ENCODE measurements at regions not wholly inside any gene's neighbourhood (a gene's known extent, or its start where the extent isn't known, plus 50 kb on each side); places are given as distances from the start of the nearest gene placed in this dataset.

DNA sequence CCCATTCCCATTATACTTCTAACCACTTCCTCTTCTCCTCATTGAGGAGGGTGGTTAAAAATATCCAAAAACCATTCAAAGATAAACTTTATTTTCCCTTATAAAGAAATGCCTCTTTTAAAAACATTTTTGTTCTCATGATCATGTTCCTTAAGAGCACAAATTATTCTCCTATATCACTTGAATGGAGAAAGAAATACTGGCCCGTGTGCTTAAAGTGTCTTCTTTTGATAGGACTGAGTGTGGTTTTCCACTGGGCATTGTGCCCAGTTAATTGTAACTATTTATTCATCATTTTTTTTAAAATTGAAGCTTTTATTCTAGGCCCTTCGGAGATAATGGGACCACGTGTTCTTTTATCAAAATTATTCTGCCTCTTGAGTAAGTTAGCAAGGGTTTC is 871.5 kb downstream of the QKI start:
- intact Hi-C loops (cut with micrococcal nuclease), result no loop called here
- Mint-ChIP-seq H3K9me3 (ENCODE audit: unreplicated experiment) (no peaks in the 10 kb centered on the region), H3K4me3 (ENCODE audit: unreplicated experiment) (no peak overlapping the region), H3K27me3 (ENCODE audit: insufficient read depth, unreplicated experiment) (no peaks in the 10 kb centered on the region), H3K4me1 (ENCODE audit: insufficient read depth, unreplicated experiment) (no peaks in the 10 kb centered on the region), H3K27ac (ENCODE audit: low read depth, unreplicated experiment) (no peak overlapping the region), H3K36me3 (ENCODE audit: insufficient read depth, unreplicated experiment) (no peaks in the 10 kb centered on the region)
- TF ChIP-seq, protein P1, sequence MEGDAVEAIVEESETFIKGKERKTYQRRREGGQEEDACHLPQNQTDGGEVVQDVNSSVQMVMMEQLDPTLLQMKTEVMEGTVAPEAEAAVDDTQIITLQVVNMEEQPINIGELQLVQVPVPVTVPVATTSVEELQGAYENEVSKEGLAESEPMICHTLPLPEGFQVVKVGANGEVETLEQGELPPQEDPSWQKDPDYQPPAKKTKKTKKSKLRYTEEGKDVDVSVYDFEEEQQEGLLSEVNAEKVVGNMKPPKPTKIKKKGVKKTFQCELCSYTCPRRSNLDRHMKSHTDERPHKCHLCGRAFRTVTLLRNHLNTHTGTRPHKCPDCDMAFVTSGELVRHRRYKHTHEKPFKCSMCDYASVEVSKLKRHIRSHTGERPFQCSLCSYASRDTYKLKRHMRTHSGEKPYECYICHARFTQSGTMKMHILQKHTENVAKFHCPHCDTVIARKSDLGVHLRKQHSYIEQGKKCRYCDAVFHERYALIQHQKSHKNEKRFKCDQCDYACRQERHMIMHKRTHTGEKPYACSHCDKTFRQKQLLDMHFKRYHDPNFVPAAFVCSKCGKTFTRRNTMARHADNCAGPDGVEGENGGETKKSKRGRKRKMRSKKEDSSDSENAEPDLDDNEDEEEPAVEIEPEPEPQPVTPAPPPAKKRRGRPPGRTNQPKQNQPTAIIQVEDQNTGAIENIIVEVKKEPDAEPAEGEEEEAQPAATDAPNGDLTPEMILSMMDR (IDR thresholded peaks at IDR 0.05; ENCODE audit: unreplicated experiment), result no peak
- ChIA-PET CTCF (interaction anchor here (0.6 to 0.8 kb wide), 3 partner anchors 34 to 1341 kb away, joined by 3 to 4 read pairs (median 3); no protein-coding TSS in a partner anchor), POLR2A (interaction anchor here (0.8 kb wide), 1 partner anchor 10 kb away, joined by 3 read pairs; no protein-coding TSS in a partner anchor)
- DNase-seq (ENCODE audit: unreplicated experiment), result no peak
- BruUV-seq (replicated peaks), result no TSS peak

DNA sequence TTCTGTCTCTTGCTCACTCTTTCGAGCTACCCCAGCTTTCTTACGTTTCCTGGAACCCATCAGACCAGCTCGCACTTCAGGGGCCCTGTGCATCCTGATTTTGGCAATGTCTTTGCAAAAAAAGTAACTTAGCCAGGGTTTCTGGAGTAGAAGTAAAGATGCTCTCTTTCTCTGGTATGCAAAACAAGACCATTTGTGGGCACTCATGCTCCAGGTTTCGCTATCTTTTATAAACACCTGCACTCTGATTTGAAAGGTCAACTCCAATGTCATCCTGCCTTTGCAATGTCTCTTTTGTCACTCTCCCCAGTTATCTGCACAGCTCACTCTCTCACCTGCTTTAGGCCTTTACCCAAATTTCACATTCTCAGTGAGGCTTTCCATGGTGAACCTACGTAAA is 869.1 kb downstream of the QKI start:
- intact Hi-C loops (cut with micrococcal nuclease), result no loop called here
- no peak overlapping the region for H3K4me3 Mint-ChIP-seq (ENCODE audit: unreplicated experiment)
- H3K27ac Mint-ChIP-seq (ENCODE audit: low read depth, unreplicated experiment), result no peak overlapping the region
- peaks cover 2% of the 10 kb centered on the region for H3K9me3 Mint-ChIP-seq (ENCODE audit: unreplicated experiment)
- no peak for DNase-seq (ENCODE audit: unreplicated experiment)
- ChIA-PET CTCF (interaction anchor here (0.5 to 0.6 kb wide), 2 partner anchors 712 to 1748 kb away, joined by 3 read pairs; no protein-coding TSS in a partner anchor), POLR2A (no interaction called here)
- TF ChIP-seq, protein P1 (IDR thresholded peaks at IDR 0.05; ENCODE audit: unreplicated experiment), result no peak
- no peaks in the 10 kb centered on the region for H3K36me3 Mint-ChIP-seq (ENCODE audit: insufficient read depth, unreplicated experiment)
- BruUV-seq (replicated peaks), result no TSS peak
- H3K4me1 Mint-ChIP-seq (ENCODE audit: insufficient read depth, unreplicated experiment), result no peaks in the 10 kb centered on the region
- no peaks in the 10 kb centered on the region for H3K27me3 Mint-ChIP-seq (ENCODE audit: insufficient read depth, unreplicated experiment)

DNA sequence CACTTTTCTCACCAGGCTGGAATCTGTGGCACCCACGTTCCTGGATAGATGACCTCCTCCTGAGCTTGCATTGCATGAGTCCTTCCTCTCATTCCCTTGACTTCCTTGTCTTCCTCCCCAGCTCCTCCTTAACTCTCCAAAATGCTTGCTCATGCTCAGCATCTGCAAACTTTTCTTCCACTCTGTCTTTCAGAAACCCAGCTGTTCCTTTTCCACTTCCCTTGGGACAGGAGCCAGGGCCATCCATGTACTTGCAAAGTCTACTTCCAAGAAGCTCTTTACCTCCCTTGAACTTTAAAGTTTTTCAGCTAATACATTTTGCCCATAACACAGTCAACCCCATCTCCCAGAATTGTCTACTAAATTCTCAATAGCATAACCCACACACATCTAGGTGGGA is 861.7 kb downstream of the QKI start:
- H3K9me3 Mint-ChIP-seq (ENCODE audit: unreplicated experiment), result peaks cover 5% of the 10 kb centered on the region
- H3K4me3 Mint-ChIP-seq (ENCODE audit: unreplicated experiment), result no peak overlapping the region
- H3K27me3 Mint-ChIP-seq (ENCODE audit: insufficient read depth, unreplicated experiment), result no peaks in the 10 kb centered on the region
- no peak overlapping the region for H3K27ac Mint-ChIP-seq (ENCODE audit: low read depth, unreplicated experiment)
- BruUV-seq (replicated peaks), result no TSS peak
- TF ChIP-seq, protein P1 (IDR thresholded peaks at IDR 0.05; ENCODE audit: unreplicated experiment), result no peak
- ChIA-PET CTCF (interaction anchor here (0.7 kb wide), 1 partner anchor 259 kb away, joined by 3 read pairs; no protein-coding TSS in a partner anchor), POLR2A (no interaction called here)
- no peaks in the 10 kb centered on the region for H3K36me3 Mint-ChIP-seq (ENCODE audit: insufficient read depth, unreplicated experiment)
- DNase-seq (ENCODE audit: unreplicated experiment), result no peak
- intact Hi-C loops (cut with micrococcal nuclease), result no loop called here
- no peaks in the 10 kb centered on the region for H3K4me1 Mint-ChIP-seq (ENCODE audit: insufficient read depth, unreplicated experiment)

DNA sequence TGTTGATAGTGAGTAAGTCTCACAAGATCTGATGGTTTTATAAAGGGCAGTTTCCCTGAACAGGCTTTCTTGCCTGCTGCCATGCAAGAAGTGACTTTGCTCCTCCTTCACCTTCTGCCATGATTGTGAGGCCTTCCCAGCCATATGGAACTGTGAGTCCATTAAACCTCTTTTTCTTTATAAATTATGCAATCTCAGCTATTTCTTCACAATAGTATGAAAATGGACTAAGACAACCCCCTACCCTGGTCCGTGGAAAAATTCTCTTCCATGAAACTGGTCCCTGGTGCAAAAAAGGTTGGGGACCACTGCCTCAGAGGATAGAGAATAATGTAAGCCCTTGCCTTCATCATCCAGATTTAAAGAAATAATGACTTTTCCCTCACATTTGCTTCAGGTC is 861.3 kb downstream of the QKI start:
- intact Hi-C loops (cut with micrococcal nuclease), result no loop called here
- DNase-seq (ENCODE audit: unreplicated experiment), result no peak
- no TSS peak for BruUV-seq (replicated peaks)
- CTCF ChIA-PET, result interaction anchor here (0.7 kb wide), 1 partner anchor 259 kb away, joined by 3 read pairs; no protein-coding TSS in a partner anchor
- Mint-ChIP-seq H3K4me3 (ENCODE audit: unreplicated experiment) (no peak overlapping the region), H3K27me3 (ENCODE audit: insufficient read depth, unreplicated experiment) (no peaks in the 10 kb centered on the region), H3K9me3 (ENCODE audit: unreplicated experiment) (peaks cover 5% of the 10 kb centered on the region), H3K4me1 (ENCODE audit: insufficient read depth, unreplicated experiment) (no peaks in the 10 kb centered on the region), H3K36me3 (ENCODE audit: insufficient read depth, unreplicated experiment) (no peaks in the 10 kb centered on the region), H3K27ac (ENCODE audit: low read depth, unreplicated experiment) (no peak overlapping the region)
- TF ChIP-seq, protein P1 (IDR thresholded peaks at IDR 0.05; ENCODE audit: unreplicated experiment), result no peak
- POLR2A ChIA-PET, result no interaction called here
